HFF-Myc (cell line): ENCODE measurements at regions not wholly inside any gene's neighbourhood (a gene's known extent, or its start where the extent isn't known, plus 50 kb on each side); places are given as distances from the start of the nearest gene placed in this dataset.
A peak's percentile ranks its signal among the peaks of the same experiment; 100 is the strongest.

Experiments
- DNase-seq: peaks from one replicate; pipeline ENCODE4 v3.0.0-alpha.2; 2011; ENCODE audit warnings: low read depth; ENCODE audit errors: extremely low read depth
- H3K4me3 ChIP-seq: replicated peaks from 2 replicates; pipeline ENCODE4 v1.5.1; 2011; ENCODE audit warnings: low read depth, mild to moderate bottlenecking, control low read depth, low read length
- TF ChIP-seq, protein P1 (sequence below): IDR thresholded peaks from 2 replicates; pipeline ENCODE4 v1.5.1; 2012; ENCODE audit warnings: mild to moderate bottlenecking, low read depth, low read length, control low read depth; ENCODE audit errors: missing control alignments

DNA sequence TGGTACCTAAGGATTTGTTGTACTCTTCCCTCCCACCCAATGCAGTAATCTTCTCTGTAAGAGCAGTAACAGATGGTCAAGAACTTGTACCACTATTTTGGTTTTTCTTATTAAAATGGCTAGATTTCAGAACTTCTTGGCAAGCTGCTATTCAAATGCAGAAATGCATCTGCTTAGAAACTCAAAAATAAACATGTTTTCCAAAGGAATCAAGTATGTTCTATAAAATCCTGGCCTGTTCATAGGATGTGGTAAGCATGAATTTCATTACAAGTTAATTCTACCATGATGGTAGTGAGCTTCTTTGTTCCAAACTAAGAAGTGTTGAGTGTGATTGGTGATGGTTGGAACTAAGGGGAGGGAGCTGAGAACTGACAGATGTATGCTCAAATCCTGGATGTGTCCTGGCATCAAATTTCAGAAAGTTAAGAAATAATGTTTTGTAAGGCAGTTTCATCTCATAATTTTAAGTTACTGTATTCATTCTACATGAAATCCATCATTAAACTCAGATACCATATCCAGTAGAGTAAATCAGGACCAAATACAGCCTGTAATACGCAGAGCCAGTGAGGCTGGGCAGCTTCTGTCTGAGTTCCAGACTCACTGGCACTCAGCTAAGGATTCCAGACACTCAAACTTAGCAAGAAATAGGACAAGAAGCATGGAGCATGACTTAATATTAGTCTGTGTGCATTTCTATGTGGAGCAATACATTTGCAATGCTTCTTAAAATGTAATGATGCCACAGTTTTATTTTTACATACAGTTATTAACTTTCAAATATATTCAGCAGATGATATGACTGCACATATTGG, 119.6 kb downstream of the TES start:
- DNase-seq: no peak
- TF ChIP-seq, protein P1, sequence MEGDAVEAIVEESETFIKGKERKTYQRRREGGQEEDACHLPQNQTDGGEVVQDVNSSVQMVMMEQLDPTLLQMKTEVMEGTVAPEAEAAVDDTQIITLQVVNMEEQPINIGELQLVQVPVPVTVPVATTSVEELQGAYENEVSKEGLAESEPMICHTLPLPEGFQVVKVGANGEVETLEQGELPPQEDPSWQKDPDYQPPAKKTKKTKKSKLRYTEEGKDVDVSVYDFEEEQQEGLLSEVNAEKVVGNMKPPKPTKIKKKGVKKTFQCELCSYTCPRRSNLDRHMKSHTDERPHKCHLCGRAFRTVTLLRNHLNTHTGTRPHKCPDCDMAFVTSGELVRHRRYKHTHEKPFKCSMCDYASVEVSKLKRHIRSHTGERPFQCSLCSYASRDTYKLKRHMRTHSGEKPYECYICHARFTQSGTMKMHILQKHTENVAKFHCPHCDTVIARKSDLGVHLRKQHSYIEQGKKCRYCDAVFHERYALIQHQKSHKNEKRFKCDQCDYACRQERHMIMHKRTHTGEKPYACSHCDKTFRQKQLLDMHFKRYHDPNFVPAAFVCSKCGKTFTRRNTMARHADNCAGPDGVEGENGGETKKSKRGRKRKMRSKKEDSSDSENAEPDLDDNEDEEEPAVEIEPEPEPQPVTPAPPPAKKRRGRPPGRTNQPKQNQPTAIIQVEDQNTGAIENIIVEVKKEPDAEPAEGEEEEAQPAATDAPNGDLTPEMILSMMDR: no peak
- H3K4me3 ChIP-seq: no peak overlapping the region

DNA sequence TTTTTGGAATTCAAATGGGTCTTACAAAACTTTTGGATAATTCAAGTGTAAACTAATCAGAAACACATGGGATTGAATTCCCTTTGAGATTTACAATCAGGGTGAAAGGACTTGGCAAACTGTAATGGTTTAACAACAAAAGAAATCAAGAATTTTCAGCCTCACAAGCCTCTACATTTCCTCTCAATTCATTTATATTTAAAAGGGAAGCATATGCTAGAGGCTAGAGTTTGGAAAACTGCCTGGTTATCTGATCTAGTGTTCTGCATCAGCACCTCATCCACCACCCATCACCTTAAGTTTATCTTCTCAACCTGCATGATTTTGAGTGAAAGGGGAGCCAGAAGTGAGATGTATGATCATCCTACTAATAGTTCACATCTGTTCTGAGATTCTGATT, 120.7 kb downstream of the TES start:
- TF ChIP-seq, protein P1: no peak
- DNase-seq: peak; percentile 87
- H3K4me3 ChIP-seq: no peak overlapping the region

DNA sequence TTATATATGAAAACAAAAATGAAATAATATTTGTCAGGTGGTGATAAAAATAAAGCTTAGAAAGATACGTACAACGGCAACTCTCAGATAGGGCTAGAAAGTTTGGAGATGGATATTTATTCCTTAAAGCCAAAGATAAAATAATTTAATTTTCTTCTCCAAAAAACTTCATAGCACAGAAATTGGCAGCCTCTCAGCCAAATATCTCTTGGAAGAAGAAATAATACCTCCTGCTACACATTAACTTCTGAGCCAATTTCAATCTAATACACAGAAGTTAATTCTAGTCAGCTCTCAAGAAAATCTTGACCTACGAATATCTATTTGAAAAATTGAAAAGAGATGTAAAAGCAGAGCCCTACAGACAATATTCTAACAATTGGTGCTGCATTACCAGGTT, 122.4 kb downstream of the TES start:
- DNase-seq: no peak
- TF ChIP-seq, protein P1: no peak
- no peak overlapping the region for H3K4me3 ChIP-seq

DNA sequence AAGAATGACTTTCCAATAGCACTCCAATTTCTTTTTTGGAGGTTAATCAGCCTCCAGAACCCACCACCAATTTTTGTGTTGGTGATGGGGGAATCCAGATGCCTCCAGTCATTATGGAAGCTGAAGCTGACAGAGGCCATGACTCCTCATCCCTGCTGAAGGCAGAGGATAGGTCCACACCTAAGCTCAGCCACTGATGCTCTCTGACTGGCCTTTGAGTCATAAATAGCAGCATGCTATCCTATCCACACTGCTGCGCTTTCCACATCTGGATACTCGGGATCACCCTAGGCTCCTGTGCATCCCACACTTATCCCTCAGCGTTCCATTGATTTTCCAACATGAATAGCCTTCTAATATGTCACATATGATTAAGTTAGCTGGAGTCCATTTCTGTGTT, 124.2 kb downstream of the TES start:
- H3K4me3 ChIP-seq: no peak overlapping the region
- TF ChIP-seq, protein P1: no peak

DNA sequence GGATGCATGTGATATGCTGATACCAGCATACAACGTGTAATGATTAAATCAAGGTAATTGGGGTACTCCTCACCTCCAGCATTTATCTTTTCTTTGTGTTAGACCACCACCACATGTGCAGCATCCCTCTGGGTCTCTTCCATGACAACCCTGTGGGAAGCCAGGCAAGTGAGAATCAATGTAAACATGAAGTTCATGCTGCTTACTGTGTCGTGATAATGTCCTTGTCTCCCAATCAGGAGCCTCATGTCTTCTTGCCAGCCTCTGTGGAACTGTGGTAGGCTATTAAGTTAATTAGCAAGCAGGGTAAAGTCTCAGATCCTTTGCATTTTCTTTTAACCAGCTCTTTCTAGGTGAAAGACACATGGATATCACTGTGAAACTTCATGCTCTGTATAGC, 126.7 kb downstream of the TES start:
- H3K4me3 ChIP-seq: no peak overlapping the region
- no peak for DNase-seq
- TF ChIP-seq, protein P1: no peak

More for the DNA sequence above, 124.2 kb downstream of the TES start:
- no peak for DNase-seq

DNA sequence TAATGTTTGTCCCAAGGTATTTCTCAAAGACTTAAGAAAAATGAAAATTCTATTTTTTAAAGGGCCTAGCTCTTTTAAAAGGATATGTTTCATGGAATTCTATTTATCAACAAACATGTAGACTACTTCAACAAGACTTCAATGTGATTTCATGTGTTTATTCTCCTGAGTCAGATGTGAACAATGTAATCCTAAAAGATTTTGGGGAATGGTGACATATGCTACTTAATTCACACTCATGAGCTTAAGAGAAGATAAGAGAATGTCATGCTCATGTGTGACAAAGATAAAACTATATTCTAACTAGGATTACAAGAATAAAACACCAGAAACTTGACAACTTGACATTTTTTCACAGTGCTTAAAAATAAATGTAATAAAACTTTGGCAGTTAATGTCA, 127.5 kb downstream of the TES start:
- DNase-seq: no peak
- TF ChIP-seq, protein P1: no peak
- H3K4me3 ChIP-seq: no peak overlapping the region

DNA sequence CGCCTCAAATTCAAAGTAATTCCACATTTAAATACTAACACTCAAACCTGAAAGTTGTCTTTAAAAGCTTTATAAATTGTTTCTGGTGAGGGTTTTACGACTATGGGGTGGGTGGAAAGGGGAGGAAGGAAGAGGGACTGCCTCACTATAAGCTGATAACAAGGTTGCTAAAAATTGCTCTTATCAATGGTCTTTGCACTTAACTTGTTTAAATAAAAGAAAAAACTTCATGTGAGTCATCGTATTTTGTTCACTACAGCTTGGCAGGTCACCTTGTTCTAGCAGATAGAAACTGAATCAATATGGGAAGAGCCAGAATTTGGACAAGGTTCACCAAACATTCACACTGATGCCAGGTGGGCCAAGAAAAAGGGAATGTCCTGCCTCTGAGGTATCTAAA, 129.2 kb downstream of the TES start:
- no peak for DNase-seq
- TF ChIP-seq, protein P1: no peak
- H3K4me3 ChIP-seq: no peak overlapping the region
